Natural killer cell (primary cell): ENCODE measurements at regions not wholly inside any gene's neighbourhood (a gene's known extent, or its start where the extent isn't known, plus 50 kb on each side); places are given as distances from the start of the nearest gene placed in this dataset.

Experiments
- ATAC-seq, 3 donors: fragments of 150-1000 bp in 2 of 3; fragments of 200-7000 bp in 1 of 3; cut with Tn5 transposase; 1 replicate in 1 of 3; 2 replicates in 2 of 3; pipeline ENCODE4 v1.10.0; 2021; ENCODE audit warnings: mild to moderate bottlenecking in 2 of 3, moderate library complexity in 2 of 3
- DNase-seq, 2 donors: peaks; one replicate each; pipeline versions ENCODE4 v3.0.0 to v3.0.0-alpha.2; 2013 to 2021; ENCODE audit warnings: mixed read lengths in 1 of 2
- H3K27ac ChIP-seq: one replicate; pipeline ENCODE4 v1.5.1; 2013; ENCODE audit warnings: mild to moderate bottlenecking, low read length
- H3K27me3 ChIP-seq: one replicate; pipeline ENCODE4 v1.6.1; 2013; ENCODE audit warnings: low read length; ENCODE audit not compliant: control insufficient read depth, insufficient read depth
- H3K36me3 ChIP-seq: one replicate; pipeline ENCODE4 v1.6.1; 2013; ENCODE audit warnings: low read length; ENCODE audit not compliant: control insufficient read depth, insufficient read depth
- H3K4me1 ChIP-seq: one replicate; pipeline ENCODE4 v1.6.1; 2013; ENCODE audit warnings: low read length; ENCODE audit not compliant: control insufficient read depth, insufficient read depth
- H3K4me3 ChIP-seq: one replicate; pipeline ENCODE4 v1.5.1; 2013; ENCODE audit warnings: low read length
- H3K9me3 ChIP-seq: one replicate; pipeline ENCODE4 v1.6.1; 2013; ENCODE audit warnings: low read length; ENCODE audit not compliant: control insufficient read depth, insufficient read depth
- H3K27ac Mint-ChIP-seq, 2 donors: one replicate each; pipeline ENCODE4 v1.8.0; 2022; ENCODE audit warnings: mild to moderate bottlenecking in 2 of 2, mixed read lengths in 2 of 2, moderate library complexity in 1 of 2
- H3K27me3 Mint-ChIP-seq, 2 donors: one replicate each; pipeline ENCODE4 v1.8.0; 2022; ENCODE audit warnings: low read depth in 2 of 2, mixed read lengths in 2 of 2
- H3K36me3 Mint-ChIP-seq: one replicate; pipeline ENCODE4 v1.8.0; 2022; ENCODE audit warnings: mixed read lengths
- H3K4me1 Mint-ChIP-seq, 2 donors: one replicate each; pipeline ENCODE4 v1.8.0; 2022; ENCODE audit warnings: mixed read lengths in 2 of 2
- H3K4me3 Mint-ChIP-seq: one replicate; pipeline ENCODE4 v1.8.0; 2022; ENCODE audit warnings: mild to moderate bottlenecking, moderate library complexity, mixed read lengths
- H3K9me3 Mint-ChIP-seq, 2 donors: one replicate each; pipeline ENCODE4 v1.8.0; 2022; ENCODE audit warnings: mixed read lengths in 2 of 2
- CTCF ChIP-seq: fragments of 200-600 bp; IDR thresholded peaks from one replicate; pipeline ENCODE4 v1.8.0; 2022; ENCODE audit warnings: antibody characterized with exemption
- WGBS: methylation state at CpG from one replicate; pipeline ENCODE4 v1.1.7; 2013; ENCODE audit warnings: missing lambda C conversion rate; ENCODE audit not compliant: insufficient coverage; 5-methylcytosine and 5-hydroxymethylcytosine counted together
- intact Hi-C: fragments of 100-400 bp; cut with micrococcal nuclease; formaldehyde crosslinking; loops from one replicate; pipeline ENCODE4 v1.14.2; 2022

GRCh38 chr2:107648781-107649404 lies 177.8 kb upstream of the RGPD4 start:
- Histone ChIP-seq H3K4me3 (no peak overlapping the region), H3K27me3 (no peaks in the 10 kb centered on the region), H3K27ac (no peak overlapping the region), H3K4me1 (no peaks in the 10 kb centered on the region), H3K36me3 (no peaks in the 10 kb centered on the region), H3K9me3 (peaks cover 19% of the 10 kb centered on the region)
- no peaks in the 10 kb centered on the region for H3K27me3 Mint-ChIP-seq
- TF ChIP-seq CTCF = no peak
- peaks cover 14% of the 10 kb centered on the region for H3K36me3 Mint-ChIP-seq
- ATAC-seq (no peak), DNase-seq (no peak)
- no peak overlapping the region for H3K4me3 Mint-ChIP-seq
- intact Hi-C loops = no loop called here
- no peaks in the 10 kb centered on the region for H3K4me1 Mint-ChIP-seq
- 86% methylated on average over 11 of the region's 11 CpGs for WGBS
- peaks cover 9 to 18% of the 10 kb centered on the region in 2 donors for H3K9me3 Mint-ChIP-seq
- no peak overlapping the region for H3K27ac Mint-ChIP-seq

- Mint-ChIP-seq H3K4me3 (no peak overlapping the region), H3K4me1 (no peaks in the 10 kb centered on the region), H3K27me3 (no peaks in the 10 kb centered on the region), H3K9me3 (peaks cover 0 to 5% of the 10 kb centered on the region in 2 donors), H3K36me3 (no peaks in the 10 kb centered on the region), H3K27ac (no peak overlapping the region)
- DNase-seq = no peak
- intact Hi-C loops = no loop called here
- no CpG with 5 or more reads among the region's 3 CpGs for WGBS
- Histone ChIP-seq H3K27ac (no peak overlapping the region), H3K4me1 (no peaks in the 10 kb centered on the region), H3K4me3 (no peak overlapping the region), H3K36me3 (no peaks in the 10 kb centered on the region), H3K9me3 (no peaks in the 10 kb centered on the region), H3K27me3 (no peaks in the 10 kb centered on the region)
- no peak for TF ChIP-seq CTCF
- no peak for ATAC-seq
Observed at GRCh38 chr2:107657049-107657448, 169.6 kb upstream of the RGPD4 start.

GRCh38 chr2:107663632-107664031 lies 163.1 kb upstream of the RGPD4 start:
- intact Hi-C loops = no loop called here
- DNase-seq (no peak), ATAC-seq (no peak)
- H3K27ac ChIP-seq = no peak overlapping the region
- H3K27ac Mint-ChIP-seq = no peak overlapping the region
- H3K4me3 Mint-ChIP-seq = no peak overlapping the region
- H3K4me1 ChIP-seq = no peaks in the 10 kb centered on the region
- H3K27me3 ChIP-seq = no peaks in the 10 kb centered on the region
- WGBS = 89% methylated on average over 6 of the region's 6 CpGs
- peaks cover 4% of the 10 kb centered on the region for H3K9me3 ChIP-seq
- H3K27me3 Mint-ChIP-seq = no peaks in the 10 kb centered on the region
- no peak overlapping the region for H3K4me3 ChIP-seq
- no peaks in the 10 kb centered on the region for H3K4me1 Mint-ChIP-seq
- no peaks in the 10 kb centered on the region for H3K36me3 ChIP-seq
- no peak for TF ChIP-seq CTCF
- no peaks in the 10 kb centered on the region for H3K36me3 Mint-ChIP-seq
- peaks cover 0 to 7% of the 10 kb centered on the region in 2 donors for H3K9me3 Mint-ChIP-seq

GRCh38 chr2:107669335-107669734 lies 157.4 kb upstream of the RGPD4 start:
- H3K27ac ChIP-seq = no peak overlapping the region
- H3K9me3 ChIP-seq = peaks cover 6% of the 10 kb centered on the region
- WGBS = 68% methylated on average over 3 of the region's 4 CpGs
- DNase-seq (no peak), ATAC-seq (no peak)
- H3K27ac Mint-ChIP-seq = no peak overlapping the region
- no peaks in the 10 kb centered on the region for H3K36me3 Mint-ChIP-seq
- peaks cover 9 to 11% of the 10 kb centered on the region in 2 donors for H3K9me3 Mint-ChIP-seq
- no peaks in the 10 kb centered on the region for H3K36me3 ChIP-seq
- no peak overlapping the region for H3K4me3 ChIP-seq
- no peaks in the 10 kb centered on the region for H3K27me3 Mint-ChIP-seq
- no peaks in the 10 kb centered on the region for H3K4me1 ChIP-seq
- H3K4me1 Mint-ChIP-seq = no peaks in the 10 kb centered on the region
- H3K4me3 Mint-ChIP-seq = no peak overlapping the region
- intact Hi-C loops = no loop called here
- TF ChIP-seq CTCF = no peak
- H3K27me3 ChIP-seq = no peaks in the 10 kb centered on the region
